ENCODE measurements at regions not wholly inside any gene's neighbourhood (a gene's known extent, or its start where the extent isn't known, plus 50 kb on each side); places are given as distances from the start of the nearest gene placed in this dataset.

DNA sequence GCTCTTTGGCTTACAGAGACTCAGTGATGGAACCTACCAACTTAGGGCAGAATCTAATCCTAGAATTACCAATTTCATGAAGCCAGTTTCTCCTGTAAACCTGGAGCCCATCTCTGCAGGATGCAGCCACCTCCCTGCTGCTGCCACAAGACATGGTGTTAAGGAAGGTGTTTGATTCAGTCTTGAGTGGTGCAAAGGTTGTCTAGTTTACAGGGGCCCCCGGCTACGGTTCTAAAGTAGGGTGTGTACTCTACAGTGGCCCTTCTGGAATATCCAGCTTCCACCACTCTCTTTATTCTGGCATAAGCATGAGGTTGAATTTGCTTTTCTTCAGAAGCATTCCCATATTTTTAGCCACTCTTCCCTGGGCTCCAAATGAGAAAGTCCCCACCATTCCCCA is 154.1 kb upstream of the GRIP1 start:
- no peak for DNase-seq (ENCODE audit: low spot score)
- intact Hi-C loops (cut with DNase I): no loop called here
- ATAC-seq: no peak

DNA sequence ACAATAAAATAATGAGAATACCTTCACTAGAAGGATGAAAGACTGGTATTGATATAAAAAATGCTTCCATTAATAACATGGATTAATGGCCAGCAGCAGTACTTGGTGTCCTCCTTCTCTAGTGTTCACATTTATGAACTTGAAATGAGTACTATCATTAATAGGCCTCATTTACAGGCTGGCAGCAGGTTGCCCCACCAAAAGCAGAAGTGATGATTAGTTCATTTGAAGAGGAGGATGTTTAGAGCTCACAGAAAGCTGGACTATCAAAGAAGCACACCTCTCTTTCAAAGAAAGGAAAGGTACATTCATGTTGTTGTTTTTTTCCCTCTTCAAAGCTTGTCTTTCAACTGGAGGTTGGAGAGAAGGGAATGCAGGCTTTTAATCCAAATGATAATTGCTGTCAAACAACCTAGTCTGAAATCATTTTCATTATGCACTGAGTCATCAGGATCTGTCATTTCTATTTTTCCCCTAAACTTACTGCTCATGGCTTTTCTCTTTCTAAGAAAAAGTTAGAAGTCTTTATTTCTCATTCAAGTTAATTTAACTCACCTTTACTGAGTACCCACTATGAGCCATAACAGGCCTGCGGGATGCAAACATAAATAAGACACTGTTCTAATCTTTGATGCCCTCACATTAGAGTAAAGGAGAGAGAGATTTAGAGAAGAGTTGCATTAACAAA is 157.9 kb upstream of the GRIP1 start:
- intact Hi-C loops (cut with DNase I): no loop called here
- DNase-seq (ENCODE audit: low spot score) (no peak), ATAC-seq (no peak)

DNA sequence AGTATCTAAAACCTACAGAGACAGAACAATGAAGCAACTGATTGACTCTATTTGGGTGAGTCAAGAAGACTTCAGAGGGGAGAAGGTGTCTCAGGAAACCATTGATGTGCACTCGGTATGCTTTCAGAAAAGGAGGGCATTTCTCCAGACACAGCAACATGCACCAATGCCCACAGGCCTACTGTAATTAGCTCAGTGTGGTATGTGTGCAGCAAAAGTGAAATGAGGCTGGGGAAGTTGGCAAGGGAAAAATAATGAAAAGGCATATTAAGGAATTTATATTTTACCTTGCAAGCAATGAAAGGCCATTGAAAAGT is 158.4 kb upstream of the GRIP1 start:
- intact Hi-C loops (cut with DNase I): no loop called here
- DNase-seq (ENCODE audit: low spot score) (no peak), ATAC-seq (no peak)

DNA sequence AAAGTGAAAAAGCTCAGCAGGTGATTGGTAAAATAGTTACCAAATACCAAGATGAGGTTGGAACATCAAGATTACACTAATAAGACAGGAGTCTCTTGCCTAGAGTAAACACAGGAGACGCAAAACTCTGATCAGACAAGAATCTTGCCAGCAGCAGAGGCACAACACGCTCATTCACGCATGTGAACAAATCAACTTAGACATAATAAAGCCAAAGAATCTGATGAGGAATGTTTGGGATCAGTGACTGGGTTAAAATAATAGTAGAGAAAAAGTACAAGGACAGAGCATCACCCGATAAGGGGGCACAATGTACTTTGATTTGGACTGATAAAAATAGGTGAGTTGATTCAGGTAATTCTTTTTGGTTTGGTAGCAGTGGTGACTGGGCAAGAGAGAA is 159.5 kb upstream of the GRIP1 start:
- ATAC-seq (no peak), DNase-seq (ENCODE audit: low spot score) (no peak)
- intact Hi-C loops (cut with DNase I): no loop called here

DNA sequence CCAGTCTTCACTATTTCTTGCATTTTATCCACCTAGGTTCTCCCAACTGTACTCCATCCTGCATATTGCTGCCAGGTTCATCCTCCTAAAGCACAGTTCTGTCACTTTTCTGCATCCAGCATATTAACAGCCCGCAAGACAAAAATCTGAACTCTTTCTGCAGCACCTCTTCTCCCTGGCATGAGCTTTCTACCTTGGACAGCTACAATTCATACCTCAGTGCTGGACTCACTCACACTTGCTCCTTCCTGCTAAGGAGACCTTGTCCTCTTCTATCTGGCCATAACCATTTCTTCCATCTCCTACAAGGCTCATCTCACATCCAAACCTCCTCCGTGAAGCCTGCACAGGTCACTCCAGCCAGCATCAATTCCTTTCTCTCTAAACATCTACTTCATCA is 170.1 kb upstream of the GRIP1 start:
- no peak for DNase-seq (ENCODE audit: low spot score)
- intact Hi-C loops (cut with DNase I): no loop called here
- ATAC-seq: no peak

DNA sequence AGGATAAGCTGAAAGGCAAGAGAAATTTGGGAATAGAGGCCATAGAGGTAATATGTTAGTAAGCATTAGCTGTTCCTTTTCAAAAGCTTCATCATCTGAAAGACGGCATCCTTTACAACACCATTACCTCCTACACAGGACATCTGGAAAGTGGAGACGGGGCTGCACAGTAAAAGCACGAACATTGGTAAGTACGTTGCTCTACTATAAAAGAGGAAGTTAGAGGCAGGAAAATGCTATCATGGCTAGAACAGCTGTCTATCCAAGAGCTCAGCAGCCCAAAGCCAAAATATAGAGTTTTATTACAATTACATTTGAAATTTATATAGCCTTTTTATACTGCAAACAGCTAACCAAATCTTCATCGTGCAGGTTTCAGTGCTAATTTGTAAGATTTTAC is 172.3 kb upstream of the GRIP1 start:
- intact Hi-C loops (cut with DNase I): no loop called here
- no peak for ATAC-seq
- DNase-seq (ENCODE audit: low spot score): no peak

DNA sequence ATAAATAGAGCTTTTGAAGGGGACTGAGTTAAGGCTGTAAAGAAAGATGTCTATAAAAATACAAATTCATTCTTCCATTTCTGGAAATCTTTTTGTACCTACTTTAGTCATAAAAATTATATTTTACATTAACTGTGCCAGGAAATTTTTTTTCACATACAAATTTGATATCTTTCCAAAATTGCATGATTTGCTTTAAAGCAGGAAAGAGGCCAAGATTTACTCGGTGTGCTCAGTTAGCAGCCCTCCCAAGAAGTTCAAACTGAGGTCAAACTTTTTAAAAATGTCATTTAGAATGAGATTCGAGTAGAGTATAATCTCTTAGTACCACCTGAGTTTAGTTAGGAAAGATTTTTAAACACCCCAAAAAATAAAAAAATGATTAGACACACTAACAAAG is 173.2 kb upstream of the GRIP1 start:
- DNase-seq (ENCODE audit: low spot score) (no peak), ATAC-seq (no peak)
- intact Hi-C loops (cut with DNase I): no loop called here

DNA sequence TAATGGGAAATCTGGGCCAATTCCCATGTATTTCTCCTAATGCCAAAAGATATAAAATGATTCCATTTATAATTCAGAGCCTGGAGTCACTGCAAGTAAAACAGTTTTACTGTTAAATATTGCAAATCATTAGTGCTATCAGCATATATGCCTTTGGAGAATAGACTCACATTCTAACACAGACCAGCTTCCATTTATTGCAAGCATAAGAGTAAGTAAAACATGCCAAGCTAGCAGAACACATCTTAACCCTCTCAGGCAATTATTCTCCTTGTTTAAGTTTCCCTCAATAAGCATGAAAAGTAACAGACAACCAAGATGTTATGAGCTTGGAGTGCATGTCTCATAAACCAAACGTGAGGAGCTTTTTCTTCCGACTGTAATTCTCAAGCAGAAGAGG is 173.9 kb upstream of the GRIP1 start:
- DNase-seq (ENCODE audit: low spot score): no peak
- intact Hi-C loops (cut with DNase I): no loop called here
- no peak for ATAC-seq

DNA sequence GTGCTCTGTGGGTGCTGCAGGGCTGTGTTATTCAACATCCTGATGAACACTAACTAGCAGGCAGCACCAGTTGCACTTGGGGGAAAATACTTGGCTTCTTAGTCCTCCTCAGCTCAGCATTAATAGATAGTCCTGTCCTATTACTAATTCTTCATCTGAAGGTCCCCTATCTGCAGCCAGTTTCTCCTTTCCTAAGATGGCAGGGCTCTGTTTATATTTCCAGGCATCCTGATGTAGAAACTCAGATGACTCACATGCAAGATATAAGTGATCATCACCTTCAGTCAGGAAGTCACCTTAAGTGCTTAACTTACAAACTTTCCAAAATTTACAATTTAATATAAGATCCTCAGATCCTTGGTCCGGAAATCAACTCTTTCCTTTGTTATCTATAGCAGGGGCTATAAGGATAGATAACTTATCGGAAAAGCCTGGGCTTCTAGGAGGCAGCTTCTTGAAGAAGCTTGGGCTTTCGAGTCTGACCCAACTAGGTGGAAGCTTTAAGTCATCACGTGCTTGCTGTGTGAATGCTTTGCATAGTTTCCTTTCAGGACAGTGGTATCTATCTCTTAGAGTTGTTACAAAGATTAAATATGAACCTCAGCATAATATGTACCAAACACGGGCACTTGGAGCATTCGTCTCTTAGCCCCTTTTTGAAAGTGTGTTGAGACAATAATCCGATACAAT is 181.0 kb upstream of the GRIP1 start:
- no peak for ATAC-seq
- no peak for DNase-seq (ENCODE audit: low spot score)
- intact Hi-C loops (cut with DNase I): loop anchor here (5.0 kb wide), 1 partner anchor 1398 kb away; no protein-coding TSS in a partner anchor

DNA sequence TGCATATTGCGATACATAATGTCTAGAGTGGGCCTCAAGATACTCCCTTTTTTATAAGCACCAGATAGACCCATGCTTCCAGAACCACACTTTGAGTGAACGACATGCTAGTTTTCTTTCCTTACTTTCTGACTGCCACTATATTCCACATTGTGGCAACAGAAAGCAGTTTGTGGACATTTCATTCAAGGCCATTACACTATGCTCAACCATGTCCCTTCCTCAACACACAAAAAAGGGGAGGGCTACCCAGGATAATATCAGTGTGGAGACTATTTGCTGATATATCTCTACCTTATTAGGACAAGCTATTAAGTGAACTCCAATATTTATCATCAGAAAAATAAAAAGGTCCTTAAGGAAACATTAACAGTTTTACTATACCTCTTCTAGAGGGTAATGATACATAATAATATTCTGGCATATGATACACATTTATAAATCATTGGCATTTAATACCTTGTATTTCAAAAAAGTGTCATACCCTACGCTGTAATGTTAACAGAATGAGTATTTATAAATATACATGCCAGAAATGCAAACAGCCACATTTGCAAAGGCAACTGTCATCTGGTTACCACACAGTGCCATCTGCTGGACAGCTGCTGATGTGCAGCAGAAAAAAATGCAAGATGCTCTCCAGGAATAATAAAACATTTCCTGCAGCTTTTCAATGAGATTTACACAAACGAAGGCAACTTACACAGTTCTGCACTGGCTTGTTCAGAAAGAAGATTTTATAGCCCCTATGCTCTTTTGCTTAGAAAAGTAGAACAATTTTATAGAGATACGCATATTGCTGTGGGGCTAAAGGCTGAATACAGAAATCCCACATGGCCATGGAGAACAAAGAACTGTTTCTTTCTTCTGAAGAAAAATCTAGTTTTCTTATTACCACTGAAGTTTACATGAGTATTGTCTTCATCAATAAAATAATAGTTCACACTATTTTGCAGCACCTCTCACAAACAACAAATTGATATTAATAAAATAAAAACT is 182.2 kb upstream of the GRIP1 start:
- ATAC-seq (peak; percentile 38), DNase-seq (ENCODE audit: low spot score) (peak; percentile 69)
- intact Hi-C loops (cut with DNase I): loop anchor here (5.0 kb wide), 1 partner anchor 1399 kb away; no protein-coding TSS in a partner anchor

DNA sequence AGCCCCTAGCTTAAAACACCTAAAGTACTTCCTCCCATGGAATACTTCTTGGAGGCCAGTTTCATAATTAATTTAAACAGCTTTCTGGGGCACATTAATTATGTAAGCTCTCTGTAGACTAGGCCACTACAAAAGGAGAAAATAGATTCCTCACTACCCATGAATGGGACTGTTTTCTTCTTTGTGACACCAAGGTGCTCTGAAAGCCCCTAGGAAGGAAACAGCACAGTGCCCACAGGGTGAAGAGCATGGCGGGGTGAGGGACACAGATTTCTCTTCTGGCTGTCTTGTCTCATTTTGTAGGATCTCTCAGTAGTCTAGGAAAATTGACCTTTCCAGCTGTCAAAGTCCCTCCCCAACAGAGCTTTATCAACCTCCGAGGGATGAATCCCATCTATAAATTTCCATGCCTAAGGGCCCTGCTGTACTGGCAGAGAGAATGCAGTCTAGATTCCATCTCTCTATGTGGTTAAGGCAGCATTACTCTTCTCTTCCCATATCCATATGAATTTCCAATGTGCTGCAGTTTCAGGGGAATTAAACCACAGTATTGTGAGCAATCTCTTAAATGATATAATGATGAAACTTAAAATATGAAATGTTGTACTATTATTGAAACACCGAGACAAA is 183.6 kb upstream of the GRIP1 start:
- ATAC-seq (no peak), DNase-seq (ENCODE audit: low spot score) (no peak)
- intact Hi-C loops (cut with DNase I): loop anchor here (5.0 kb wide), 1 partner anchor 1400 kb away; no protein-coding TSS in a partner anchor

DNA sequence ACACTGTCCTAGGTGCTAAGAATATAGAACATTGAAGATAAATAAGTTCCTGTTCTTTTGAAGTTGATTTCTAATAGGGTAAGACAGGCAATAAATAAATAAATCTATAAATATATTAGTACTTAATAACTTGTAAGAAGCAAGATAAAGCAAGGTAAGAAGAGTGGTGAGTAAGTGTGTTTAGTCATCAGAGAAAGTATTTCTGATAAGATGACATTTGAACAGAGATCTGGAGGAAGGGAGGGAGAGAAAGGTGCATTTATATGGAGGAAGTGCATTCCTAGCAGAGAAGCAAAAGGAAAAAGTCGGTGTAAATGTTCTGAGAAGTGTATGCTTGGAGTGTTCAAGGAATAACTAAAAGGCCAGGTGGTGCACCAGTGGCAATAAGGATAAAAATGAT is 184.4 kb upstream of the GRIP1 start:
- no peak for DNase-seq (ENCODE audit: low spot score)
- intact Hi-C loops (cut with DNase I): loop anchor here (5.0 kb wide), 1 partner anchor 1401 kb away; no protein-coding TSS in a partner anchor
- ATAC-seq: no peak

DNA sequence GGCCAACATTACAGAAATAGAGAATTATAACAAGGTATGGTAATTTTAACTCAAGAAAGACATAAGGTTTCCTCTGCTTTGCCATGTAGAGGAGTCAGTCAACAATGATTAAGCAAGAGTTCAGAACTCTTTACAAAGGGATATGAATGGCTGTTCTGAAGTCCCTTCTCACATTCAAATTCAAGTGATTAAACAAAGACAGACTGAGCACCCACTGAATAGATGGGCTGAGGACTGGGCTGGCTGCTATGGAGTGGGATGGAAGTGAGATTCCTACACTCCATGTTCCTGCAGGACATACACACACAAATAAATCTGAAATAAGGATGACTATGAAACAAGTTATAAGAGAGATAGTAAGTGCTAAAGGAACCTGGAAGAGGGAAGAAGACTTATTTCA is 199.0 kb upstream of the GRIP1 start:
- DNase-seq (ENCODE audit: low spot score) (no peak), ATAC-seq (no peak)
- intact Hi-C loops (cut with DNase I): no loop called here

DNA sequence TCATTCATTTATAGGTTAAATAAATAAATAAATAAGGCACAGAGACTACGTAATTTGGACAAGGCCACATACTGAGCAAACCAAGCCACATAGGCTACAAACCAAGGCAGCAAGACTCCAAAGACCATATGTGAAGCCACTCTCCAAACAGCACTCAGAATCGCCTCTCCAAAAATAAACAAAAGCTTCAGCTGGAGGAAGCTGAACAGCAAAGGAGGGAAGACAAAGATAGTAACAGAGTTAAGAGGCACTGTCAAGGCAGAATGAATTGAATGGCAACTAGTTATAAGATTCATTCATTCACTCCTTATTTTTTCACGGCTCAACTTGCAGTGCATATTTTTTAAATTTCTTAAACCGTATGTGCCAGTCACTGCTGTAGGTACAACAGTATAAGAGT is 200.5 kb upstream of the GRIP1 start:
- DNase-seq (ENCODE audit: low spot score) (no peak), ATAC-seq (no peak)
- intact Hi-C loops (cut with DNase I): no loop called here

DNA sequence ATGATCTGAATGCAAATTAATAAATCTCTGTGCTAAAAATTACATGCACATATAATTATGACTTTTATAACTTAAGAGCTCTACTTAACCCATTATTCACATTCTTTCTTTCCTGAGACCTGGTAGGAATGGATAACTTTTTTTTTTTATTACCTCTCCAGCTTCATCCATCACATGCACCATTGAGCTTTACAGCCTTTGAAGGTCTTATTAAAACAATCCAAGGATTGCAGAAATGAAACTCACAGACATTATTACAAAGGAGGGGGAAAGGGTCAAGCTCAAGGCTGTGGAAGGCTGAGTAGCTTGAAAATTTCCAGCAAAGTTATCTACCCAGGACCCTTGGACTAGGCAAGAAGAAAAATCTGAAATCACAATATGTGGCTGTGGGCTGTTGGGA is 202.5 kb upstream of the GRIP1 start:
- no peak for ATAC-seq
- no peak for DNase-seq (ENCODE audit: low spot score)
- intact Hi-C loops (cut with DNase I): no loop called here

DNA sequence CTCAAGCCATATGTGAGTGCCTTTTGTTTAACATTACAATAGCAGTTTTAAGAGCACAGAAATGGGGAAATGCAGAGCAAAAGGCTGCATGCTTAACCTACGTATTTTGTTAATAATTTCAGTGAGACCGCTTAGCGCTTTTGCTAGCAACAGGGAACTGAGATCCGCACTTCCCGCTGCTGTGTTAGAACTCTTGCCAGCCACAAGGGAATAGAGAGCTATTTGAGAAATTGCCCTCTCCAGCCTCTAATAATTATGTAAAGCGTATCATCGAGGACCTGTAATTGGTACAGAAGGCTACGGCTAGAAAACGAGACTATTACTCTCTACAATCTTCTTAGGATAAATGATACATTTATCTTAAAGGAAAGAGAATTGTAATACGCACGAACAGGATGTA is 205.2 kb upstream of the GRIP1 start:
- no peak for DNase-seq (ENCODE audit: low spot score)
- no peak for ATAC-seq
- intact Hi-C loops (cut with DNase I): no loop called here

DNA sequence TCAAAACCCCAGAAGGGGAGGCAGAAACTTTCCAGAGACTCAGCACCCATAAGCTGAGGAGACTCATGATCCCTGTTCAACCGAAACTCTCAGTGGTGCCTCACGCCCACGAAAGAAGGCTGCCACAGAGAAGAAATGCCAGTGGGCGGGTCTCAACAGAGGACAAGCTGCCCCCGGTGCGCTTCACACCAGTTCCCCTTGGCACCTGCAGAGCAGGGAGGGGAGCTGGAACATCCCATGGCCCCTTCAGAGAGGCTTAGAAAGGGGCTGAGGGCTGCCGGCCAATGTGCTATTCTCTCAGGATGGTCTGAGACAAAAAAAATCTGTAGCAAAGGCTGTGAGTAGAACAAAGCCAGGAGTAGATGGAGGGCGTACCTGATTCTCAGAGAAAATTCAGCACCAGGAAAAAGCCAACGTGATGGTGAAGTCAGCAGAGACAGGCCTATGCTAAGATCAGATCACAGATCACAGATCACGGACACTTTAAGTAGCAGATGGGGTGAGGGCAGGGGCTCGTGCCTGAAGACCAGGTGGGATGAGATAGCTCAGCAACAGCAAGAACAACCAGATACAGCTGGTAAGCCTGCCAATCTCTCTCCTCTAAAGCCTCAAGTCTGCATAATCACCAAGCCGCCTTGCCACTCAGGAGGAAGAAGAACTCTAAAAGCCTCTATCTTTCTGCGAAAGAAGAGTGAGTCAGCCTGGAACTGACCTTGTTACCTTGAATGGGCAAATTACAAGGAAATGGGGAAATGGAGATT is 206.4 kb upstream of the GRIP1 start:
- ATAC-seq (no peak), DNase-seq (ENCODE audit: low spot score) (no peak)
- intact Hi-C loops (cut with DNase I): no loop called here

DNA sequence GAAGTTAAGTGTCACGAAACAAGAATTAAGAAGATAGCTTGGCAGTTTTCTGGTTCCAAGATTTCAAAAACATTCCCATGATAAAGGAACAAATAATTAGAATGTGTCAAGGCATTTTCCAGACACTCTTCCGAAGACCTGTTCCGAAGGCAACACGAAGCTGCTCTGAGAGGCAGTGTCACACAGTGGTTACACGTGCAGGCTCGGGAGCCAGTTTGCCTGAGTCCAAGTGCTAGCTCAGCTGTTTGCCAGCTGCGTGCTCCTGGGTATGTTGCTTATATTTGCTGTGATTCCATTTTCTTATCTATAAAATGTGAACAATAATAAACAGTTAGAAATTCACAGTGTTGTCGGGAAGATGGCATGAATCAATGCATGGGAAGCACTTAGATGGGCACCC is 217.9 kb upstream of the GRIP1 start:
- intact Hi-C loops (cut with DNase I): no loop called here
- no peak for ATAC-seq

More for the DNA sequence above, 217.9 kb upstream of the GRIP1 start:
- no peak for DNase-seq (ENCODE audit: low spot score)

All from sciatic nerve (tissue), 2 donors.